ENCODE measurements at regions not wholly inside any gene's neighbourhood (a gene's known extent, or its start where the extent isn't known, plus 50 kb on each side); places are given as distances from the start of the nearest gene placed in this dataset.
A peak's percentile ranks its signal among the peaks of the same experiment; 100 is the strongest.

- intact Hi-C loops (cut with micrococcal nuclease), result no loop called here
Measured at GRCh38 chr12:94874518-94875302, 128.8 kb downstream of the NDUFA12 start.

GRCh38 chr12:94873734-94874517, 129.6 kb downstream of the NDUFA12 start:
- Mint-ChIP-seq H3K27me3 (ENCODE audit: low read depth in 3 of 3) (peaks cover 59 to 76% (median 62%) of the 10 kb centered on the region in 3 donors), H3K4me1 (peaks cover 11% of the 10 kb centered on the region), H3K27ac (peak overlapping the region in 1 of 7 donors; percentile 25), H3K36me3 (peaks cover 0 to 3% of the 10 kb centered on the region in 2 donors), H3K9me3 (peaks cover 0 to 9% (median 7%) of the 10 kb centered on the region in 7 donors), H3K4me3 (peak overlapping the region; percentile 59 to 85)
- Histone ChIP-seq H3K4me2 (replicated peaks; ENCODE audit: extremely low read depth, low read length, poor library complexity, severe bottlenecking) (peak overlapping the region; percentile 42), H3K27ac (ENCODE audit: low read depth in 1 of 2, low read length in 2 of 2) (no peak overlapping the region), H3K79me2 (ENCODE audit: insufficient read depth, low read length) (no peaks in the 10 kb centered on the region), H3K4me3 (replicated peaks in 1 of 3; ENCODE audit: low read depth in 2 of 3, low read length in 3 of 3) (peak overlapping the region in 1 of 3 experiments; percentile 40), H4K20me1 (ENCODE audit: insufficient read depth, low read length) (no peaks in the 10 kb centered on the region), H3K27me3 (ENCODE audit: control insufficient read depth in 2 of 2, insufficient read depth in 2 of 2, low read length in 2 of 2) (peaks cover 51 to 79% of the 10 kb centered on the region in 2 donors), H3K9ac (ENCODE audit: insufficient read depth, low read length, poor library complexity, severe bottlenecking) (no peak overlapping the region), H3K9me3 (replicated peaks in 1 of 2; ENCODE audit: control insufficient read depth in 1 of 2, insufficient read depth in 1 of 2, low read length in 2 of 2) (peaks cover 0 to 7% of the 10 kb centered on the region in 2 donors), H3K36me3 (replicated peaks in 1 of 2; ENCODE audit: control insufficient read depth in 1 of 2, insufficient read depth in 2 of 2, low read length in 2 of 2) (no peaks in the 10 kb centered on the region), H2AFZ (ENCODE audit: insufficient read depth, low read depth, low read length, poor library complexity, severe bottlenecking) (no peak overlapping the region), H3K4me1 (ENCODE audit: control insufficient read depth in 1 of 2, insufficient read depth in 2 of 2, low read length in 2 of 2) (peaks cover 7 to 13% of the 10 kb centered on the region in 2 donors)
- intact Hi-C loops (cut with micrococcal nuclease), result no loop called here
- 6% methylated on average over 58 of the region's 64 CpGs for WGBS (ENCODE audit: insufficient coverage)
- DNase-seq, result no peak
- TF ChIP-seq, protein P1, sequence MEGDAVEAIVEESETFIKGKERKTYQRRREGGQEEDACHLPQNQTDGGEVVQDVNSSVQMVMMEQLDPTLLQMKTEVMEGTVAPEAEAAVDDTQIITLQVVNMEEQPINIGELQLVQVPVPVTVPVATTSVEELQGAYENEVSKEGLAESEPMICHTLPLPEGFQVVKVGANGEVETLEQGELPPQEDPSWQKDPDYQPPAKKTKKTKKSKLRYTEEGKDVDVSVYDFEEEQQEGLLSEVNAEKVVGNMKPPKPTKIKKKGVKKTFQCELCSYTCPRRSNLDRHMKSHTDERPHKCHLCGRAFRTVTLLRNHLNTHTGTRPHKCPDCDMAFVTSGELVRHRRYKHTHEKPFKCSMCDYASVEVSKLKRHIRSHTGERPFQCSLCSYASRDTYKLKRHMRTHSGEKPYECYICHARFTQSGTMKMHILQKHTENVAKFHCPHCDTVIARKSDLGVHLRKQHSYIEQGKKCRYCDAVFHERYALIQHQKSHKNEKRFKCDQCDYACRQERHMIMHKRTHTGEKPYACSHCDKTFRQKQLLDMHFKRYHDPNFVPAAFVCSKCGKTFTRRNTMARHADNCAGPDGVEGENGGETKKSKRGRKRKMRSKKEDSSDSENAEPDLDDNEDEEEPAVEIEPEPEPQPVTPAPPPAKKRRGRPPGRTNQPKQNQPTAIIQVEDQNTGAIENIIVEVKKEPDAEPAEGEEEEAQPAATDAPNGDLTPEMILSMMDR (IDR thresholded peaks at IDR 0.05), result no peak

More at GRCh38 chr12:94874518-94875302, 128.8 kb downstream of the NDUFA12 start:
- no peak overlapping the region for H3K27ac Mint-ChIP-seq
- WGBS (ENCODE audit: insufficient coverage), result 23% methylated on average over 16 of the region's 20 CpGs
- H3K27me3 Mint-ChIP-seq (ENCODE audit: low read depth in 3 of 3), result peaks cover 57 to 74% (median 60%) of the 10 kb centered on the region in 3 donors
- Histone ChIP-seq H2AFZ (ENCODE audit: insufficient read depth, low read depth, low read length, poor library complexity, severe bottlenecking) (no peak overlapping the region), H3K27ac (ENCODE audit: low read depth in 1 of 2, low read length in 2 of 2) (no peak overlapping the region), H4K20me1 (ENCODE audit: insufficient read depth, low read length) (no peaks in the 10 kb centered on the region), H3K9me3 (replicated peaks in 1 of 2; ENCODE audit: control insufficient read depth in 1 of 2, insufficient read depth in 1 of 2, low read length in 2 of 2) (peaks cover 0 to 7% of the 10 kb centered on the region in 2 donors), H3K4me3 (replicated peaks in 1 of 3; ENCODE audit: low read depth in 2 of 3, low read length in 3 of 3) (no peak overlapping the region), H3K27me3 (ENCODE audit: control insufficient read depth in 2 of 2, insufficient read depth in 2 of 2, low read length in 2 of 2) (peaks cover 50 to 81% of the 10 kb centered on the region in 2 donors), H3K36me3 (replicated peaks in 1 of 2; ENCODE audit: control insufficient read depth in 1 of 2, insufficient read depth in 2 of 2, low read length in 2 of 2) (no peaks in the 10 kb centered on the region), H3K4me2 (replicated peaks; ENCODE audit: extremely low read depth, low read length, poor library complexity, severe bottlenecking) (no peak overlapping the region), H3K79me2 (ENCODE audit: insufficient read depth, low read length) (no peaks in the 10 kb centered on the region), H3K9ac (ENCODE audit: insufficient read depth, low read length, poor library complexity, severe bottlenecking) (no peak overlapping the region), H3K4me1 (ENCODE audit: control insufficient read depth in 1 of 2, insufficient read depth in 2 of 2, low read length in 2 of 2) (peaks cover 7 to 13% of the 10 kb centered on the region in 2 donors)
- TF ChIP-seq, protein P1 (IDR thresholded peaks at IDR 0.05), result no peak
- no peak for DNase-seq
- peaks cover 11% of the 10 kb centered on the region for H3K4me1 Mint-ChIP-seq
- H3K36me3 Mint-ChIP-seq, result peaks cover 0 to 3% of the 10 kb centered on the region in 2 donors
- H3K9me3 Mint-ChIP-seq, result peaks cover 0 to 9% (median 8%) of the 10 kb centered on the region in 7 donors
- H3K4me3 Mint-ChIP-seq, result peak overlapping the region in 1 of 2 donors; percentile 85

All from CD14-positive monocyte (primary cell).